K562 (cell line): ENCODE measurements at regions not wholly inside any gene's neighbourhood (a gene's known extent, or its start where the extent isn't known, plus 50 kb on each side); places are given as distances from the start of the nearest gene placed in this dataset.

Experiments used
- ATAC-seq: fragments of 200-7000 bp; cut with Tn5 transposase; 3 replicates; pipeline ENCODE4 v1.9.1; 2020; ENCODE audit warnings: moderate library complexity
- BruUV-seq: library from RNA; stranded (reverse); fragments of 400-500 nt; replicated peaks from 2 replicates; lab custom pipeline; 2021; lab: Mats Ljungman, UMichigan
- CTCF ChIA-PET: fragments of 300-600 bp; formaldehyde crosslinking; extraction: SDS; loops from one replicate; lab custom pipeline; 2021; ENCODE audit warnings: low intra/inter-chr PET ratio; lab: Yijun Ruan, JAX
- POLR2A ChIA-PET: fragments of 300-600, 350-650 bp; sonication (Branson Sonifier 250); formaldehyde crosslinking; extraction: SDS; loops from one replicate; lab custom pipeline; 2021; ENCODE audit warnings: antibody characterized with exemption, inconsistent platforms; lab: Yijun Ruan, JAX
- DNase-seq, 4 experiments: peaks; one replicate each; pipeline versions ENCODE4 v3.0.0 to v3.0.0-alpha.2; 2011 to 2018; ENCODE audit warnings: low spot score in 3 of 4, mixed read lengths in 3 of 4; ENCODE audit errors: extremely low read depth in 1 of 4
- FAIRE-seq: peaks from 2 replicates; lab custom pipeline; 2011; peaks lifted over from hg19 to GRCh38; lab: Jason Lieb, UNC
- H2AFZ ChIP-seq: 2 replicates; pipeline ENCODE4 v1.6.0; 2011; ENCODE audit warnings: low read depth, low read length, control low read depth, inconsistent platforms
- H3K27ac ChIP-seq: fragments of 200-600 bp; 3 replicates; pipeline ENCODE4 v1.8.0; 2011; ENCODE audit warnings: low read depth, mild to moderate bottlenecking, control low read depth, inconsistent platforms, low read length, moderate library complexity, mixed read lengths; ENCODE audit errors: extremely low read depth
- H3K27me3 ChIP-seq, 2 experiments: fragments of 300-600 bp in 1 of 2; 2 replicates in 1 of 2; 3 replicates in 1 of 2; pipeline versions ENCODE4 v1.6.0 to v1.8.0; 2011; ENCODE audit warnings: inconsistent platforms in 2 of 2, low read length in 2 of 2, mild to moderate bottlenecking in 1 of 2, mixed read lengths in 1 of 2, moderate library complexity in 1 of 2; ENCODE audit not compliant: control insufficient read depth in 2 of 2, insufficient read depth in 2 of 2
- H3K36me3 ChIP-seq: fragments of 300-600 bp; 3 replicates; pipeline ENCODE4 v1.8.0; 2011; ENCODE audit warnings: mild to moderate bottlenecking, low read length, inconsistent platforms; ENCODE audit not compliant: control insufficient read depth, insufficient read depth
- H3K4me1 ChIP-seq, 2 experiments: fragments of 200-600 bp in 1 of 2; replicated peaks in 1 of 2; 2 replicates in 1 of 2; 3 replicates in 1 of 2; pipeline versions ENCODE4 v1.5.1 to v1.8.0; 2011; ENCODE audit warnings: inconsistent platforms in 2 of 2, low read length in 2 of 2, mild to moderate bottlenecking in 1 of 2, mixed read lengths in 1 of 2, moderate library complexity in 1 of 2; ENCODE audit not compliant: control insufficient read depth in 2 of 2, insufficient read depth in 2 of 2
- H3K4me2 ChIP-seq: 2 replicates; pipeline ENCODE4 v1.6.1; 2011; ENCODE audit warnings: low read length, control low read depth, inconsistent platforms, mixed read lengths; ENCODE audit not compliant: insufficient read depth
- H3K4me3 ChIP-seq: fragments of 200-600 bp; sonication (generic), shearing (Covaris generic); 2 replicates; pipeline ENCODE4 v1.5.1; 2016; ENCODE audit warnings: control low read depth, inconsistent platforms
- H3K79me2 ChIP-seq: fragments of 200-600 bp; 3 replicates; pipeline ENCODE4 v1.8.0; 2011; ENCODE audit warnings: low read length, inconsistent platforms; ENCODE audit not compliant: control insufficient read depth, insufficient read depth
- H3K9ac ChIP-seq, 2 experiments: 2 replicates each; pipeline versions ENCODE4 v1.6.0 to v1.6.1; 2011; ENCODE audit warnings: low read depth in 2 of 2, low read length in 2 of 2, control low read depth in 1 of 2, inconsistent platforms in 1 of 2, mild to moderate bottlenecking in 1 of 2, mixed read lengths in 1 of 2; ENCODE audit not compliant: insufficient read depth in 1 of 2
- H3K9me1 ChIP-seq: one replicate; pipeline ENCODE4 v1.6.0; 2011; ENCODE audit warnings: inconsistent platforms, mild to moderate bottlenecking, low read length, moderate library complexity; ENCODE audit not compliant: control insufficient read depth, insufficient read depth
- H3K9me3 ChIP-seq: replicated peaks from 2 replicates; pipeline ENCODE4 v1.5.1; 2011; ENCODE audit warnings: low read depth, low read length, inconsistent platforms; ENCODE audit not compliant: control insufficient read depth, insufficient read depth
- H4K20me1 ChIP-seq: replicated peaks from 2 replicates; pipeline ENCODE4 v1.6.1; 2011; ENCODE audit warnings: low read length, inconsistent platforms, mixed read lengths; ENCODE audit not compliant: control insufficient read depth, insufficient read depth
- CXXC5 ChIP-seq: fragments of 250-450 bp; sonication (Bioruptor Pico); IDR thresholded peaks from 2 replicates; pipeline ENCODE4 v1.8.0; 2022; ENCODE audit warnings: inconsistent platforms, mild to moderate bottlenecking, moderate library complexity
- DIDO1 ChIP-seq: fragments of 450-650 bp; IDR thresholded peaks from 2 replicates; pipeline ENCODE4 v1.6.1; 2016; ENCODE audit warnings: low read depth, missing biosample characterization, missing genetic modification characterization
- KAT8 ChIP-seq: fragments of 450-650 bp; IDR thresholded peaks from 2 replicates; pipeline ENCODE4 v1.6.1; 2016; ENCODE audit warnings: low read depth, mild to moderate bottlenecking
- MEIS2 ChIP-seq: fragments of 450-650 bp; IDR thresholded peaks from 2 replicates; pipeline ENCODE4 v1.6.1; 2014; ENCODE audit warnings: mild to moderate bottlenecking; ENCODE audit not compliant: partially characterized antibody
- NBN ChIP-seq: fragments of 450-650 bp; IDR thresholded peaks from 2 replicates; pipeline ENCODE4 v1.6.1; 2016; ENCODE audit warnings: low read depth, mild to moderate bottlenecking
- NFIC ChIP-seq: fragments of 450-650 bp; IDR thresholded peaks from 2 replicates; pipeline ENCODE4 v1.6.1; 2017; ENCODE audit warnings: mild to moderate bottlenecking, inconsistent platforms
- RAD21 ChIP-seq, 2 experiments: fragments of 250-450 bp in 1 of 2; fragments of 450-650 bp in 1 of 2; sonication (Bioruptor Pico) in 1 of 2; formaldehyde crosslinking in 1 of 2; IDR thresholded peaks in 1 of 2; conservative IDR thresholded peaks in 1 of 2; 2 replicates each; pipeline versions ENCODE4 v1.4.0 to v1.8.0; 2020 to 2022; ENCODE audit warnings: mild to moderate bottlenecking in 2 of 2, moderate library complexity in 1 of 2
- RBM34 ChIP-seq: fragments of 200-400 bp; formaldehyde crosslinking; IDR thresholded peaks from 2 replicates; pipeline ENCODE4 v1.6.1; 2018; ENCODE audit warnings: low read length, borderline replicate concordance; ENCODE audit not compliant: insufficient read depth
- RFX7 ChIP-seq: fragments of 250-450 bp; sonication (Bioruptor Pico); IDR thresholded peaks from 2 replicates; pipeline ENCODE4 v1.5.1; 2021; ENCODE audit warnings: mild to moderate bottlenecking
- SIRT6 ChIP-seq: IDR thresholded peaks from one replicate; pipeline ENCODE4 v1.6.1; 2012; ENCODE audit warnings: low read depth, mild to moderate bottlenecking, control low read depth, inconsistent platforms, low read length, moderate library complexity
- SMAD3 ChIP-seq: fragments of 450-650 bp; formaldehyde crosslinking; conservative IDR thresholded peaks from 2 replicates; pipeline ENCODE4 v1.4.0; 2020; ENCODE audit warnings: mild to moderate bottlenecking
- SMARCA4 ChIP-seq: fragments of 450-650 bp; IDR thresholded peaks from 2 replicates; pipeline ENCODE4 v1.6.1; 2016
- ZNF121 ChIP-seq: sonication (generic); formaldehyde crosslinking; conservative IDR thresholded peaks from 2 replicates; pipeline ENCODE4 v1.8.0; 2022; ENCODE audit warnings: missing genetic modification reagents
- ZNF146 ChIP-seq: IDR thresholded peaks from one replicate; pipeline ENCODE4 v1.6.1; 2018; ENCODE audit warnings: missing compliant biosample characterization; ENCODE audit not compliant: unreplicated experiment
- ZNF551 ChIP-seq: fragments of 250-450 bp; sonication (Bioruptor Pico); IDR thresholded peaks from 2 replicates; pipeline ENCODE4 v1.5.0; 2021; ENCODE audit warnings: mild to moderate bottlenecking, moderate library complexity
- WGBS: fragments of 100-300 bp; shearing (Covaris generic); methylation state at CpG from one replicate; pipeline ENCODE4 v1.1.6; 2016; ENCODE audit warnings: low coverage, mixed read lengths; ENCODE audit not compliant: insufficient coverage; ENCODE audit errors: missing lambda C conversion rate; 5-methylcytosine and 5-hydroxymethylcytosine counted together
- in situ Hi-C: fragments of 300-500 bp; cut with MboI; formaldehyde crosslinking; loops from 4 replicates; pipeline ENCODE4 v1.15.0; 2018; ENCODE audit warnings: inconsistent platforms, mixed read lengths
- intact Hi-C: fragments of 100-400 bp; cut with micrococcal nuclease; formaldehyde crosslinking; loops from 2 replicates; pipeline ENCODE4 v1.14.2; 2022
- TF ChIP-seq, protein P1 (sequence below): fragments of 200-800 bp; sonication (Bioruptor generic); IDR thresholded peaks from 2 replicates; pipeline ENCODE4 v1.6.1; 2017; ENCODE audit warnings: missing genetic modification characterization, missing compliant biosample characterization
- TF ChIP-seq, protein P2 (sequence below): IDR thresholded peaks from 2 replicates; pipeline ENCODE4 v1.6.1; 2014; ENCODE audit warnings: antibody characterized with exemption
- TF ChIP-seq, protein P3 (sequence below): fragments of 450-650 bp; IDR thresholded peaks from 2 replicates; pipeline ENCODE4 v1.6.1; 2018; ENCODE audit not compliant: partially characterized antibody

DNA sequence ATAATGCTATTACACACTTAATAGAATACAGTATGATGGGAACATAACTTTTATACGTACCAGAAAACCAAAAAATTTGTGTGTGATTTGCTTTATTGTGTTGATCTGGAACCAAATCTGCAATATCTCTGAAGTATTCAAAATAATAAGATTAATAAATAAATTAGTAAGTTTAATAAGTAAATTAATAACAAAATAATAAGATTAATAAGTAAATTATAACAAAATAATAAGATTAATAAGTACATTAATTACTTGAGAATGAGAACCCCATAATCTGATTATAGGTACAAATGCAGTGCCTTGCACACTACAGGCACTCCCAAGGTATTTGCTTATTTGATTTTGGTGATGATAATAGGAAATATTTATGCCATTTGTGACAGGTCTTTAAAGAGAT, 267.4 kb downstream of the ZNF326 start (continued):
- TF ChIP-seq ZNF146 (CRISPR knock-in tag) (no peak), ZNF551 (CRISPR knock-in tag) (no peak), RFX7 (CRISPR knock-in tag) (no peak), RAD21 (CRISPR knock-in tag; conservative IDR thresholded peaks at IDR 0.05 in 1 of 2, IDR thresholded peaks at IDR 0.05 in 1 of 2) (no peak), MEIS2 (no peak), ZNF121 (no peak)
- TF ChIP-seq, protein P1, sequence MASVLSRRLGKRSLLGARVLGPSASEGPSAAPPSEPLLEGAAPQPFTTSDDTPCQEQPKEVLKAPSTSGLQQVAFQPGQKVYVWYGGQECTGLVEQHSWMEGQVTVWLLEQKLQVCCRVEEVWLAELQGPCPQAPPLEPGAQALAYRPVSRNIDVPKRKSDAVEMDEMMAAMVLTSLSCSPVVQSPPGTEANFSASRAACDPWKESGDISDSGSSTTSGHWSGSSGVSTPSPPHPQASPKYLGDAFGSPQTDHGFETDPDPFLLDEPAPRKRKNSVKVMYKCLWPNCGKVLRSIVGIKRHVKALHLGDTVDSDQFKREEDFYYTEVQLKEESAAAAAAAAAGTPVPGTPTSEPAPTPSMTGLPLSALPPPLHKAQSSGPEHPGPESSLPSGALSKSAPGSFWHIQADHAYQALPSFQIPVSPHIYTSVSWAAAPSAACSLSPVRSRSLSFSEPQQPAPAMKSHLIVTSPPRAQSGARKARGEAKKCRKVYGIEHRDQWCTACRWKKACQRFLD (CRISPR knock-in tag), result no peak

DNA sequence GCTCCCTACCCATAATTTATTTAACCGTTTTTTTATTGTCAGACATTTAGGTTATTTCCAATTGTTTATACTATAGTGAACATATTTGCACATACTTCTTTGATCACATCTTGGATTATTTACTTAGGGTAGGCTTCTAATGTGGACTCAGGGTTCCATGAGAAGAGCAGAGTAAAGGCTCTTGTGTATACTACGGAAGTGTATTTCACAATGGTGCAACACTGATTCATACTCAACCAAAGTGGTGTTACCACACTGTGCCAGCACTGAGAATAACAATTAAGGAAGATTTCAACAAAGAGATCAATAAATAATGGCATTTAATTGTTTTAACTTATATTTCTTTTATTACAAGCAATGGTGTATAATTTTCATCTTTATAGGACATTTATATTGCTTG, 251.2 kb downstream of the ZNF326 start:
- WGBS, result 0% methylated on average over 2 of the region's 2 CpGs
- H2AFZ ChIP-seq, result no peak overlapping the region
- TF ChIP-seq CXXC5 (CRISPR knock-in tag) (no peak), SMAD3 (CRISPR knock-in tag) (no peak), SMARCA4 (no peak), KAT8 (no peak), DIDO1 (tag) (no peak), NFIC (no peak), SIRT6 (no peak), RBM34 (no peak), NBN (no peak)
- TF ChIP-seq, protein P2, sequence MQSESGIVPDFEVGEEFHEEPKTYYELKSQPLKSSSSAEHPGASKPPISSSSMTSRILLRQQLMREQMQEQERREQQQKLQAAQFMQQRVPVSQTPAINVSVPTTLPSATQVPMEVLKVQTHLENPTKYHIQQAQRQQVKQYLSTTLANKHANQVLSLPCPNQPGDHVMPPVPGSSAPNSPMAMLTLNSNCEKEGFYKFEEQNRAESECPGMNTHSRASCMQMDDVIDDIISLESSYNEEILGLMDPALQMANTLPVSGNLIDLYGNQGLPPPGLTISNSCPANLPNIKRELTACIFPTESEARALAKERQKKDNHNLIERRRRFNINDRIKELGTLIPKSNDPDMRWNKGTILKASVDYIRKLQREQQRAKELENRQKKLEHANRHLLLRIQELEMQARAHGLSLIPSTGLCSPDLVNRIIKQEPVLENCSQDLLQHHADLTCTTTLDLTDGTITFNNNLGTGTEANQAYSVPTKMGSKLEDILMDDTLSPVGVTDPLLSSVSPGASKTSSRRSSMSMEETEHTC, result no peak
- TF ChIP-seq, protein P3, sequence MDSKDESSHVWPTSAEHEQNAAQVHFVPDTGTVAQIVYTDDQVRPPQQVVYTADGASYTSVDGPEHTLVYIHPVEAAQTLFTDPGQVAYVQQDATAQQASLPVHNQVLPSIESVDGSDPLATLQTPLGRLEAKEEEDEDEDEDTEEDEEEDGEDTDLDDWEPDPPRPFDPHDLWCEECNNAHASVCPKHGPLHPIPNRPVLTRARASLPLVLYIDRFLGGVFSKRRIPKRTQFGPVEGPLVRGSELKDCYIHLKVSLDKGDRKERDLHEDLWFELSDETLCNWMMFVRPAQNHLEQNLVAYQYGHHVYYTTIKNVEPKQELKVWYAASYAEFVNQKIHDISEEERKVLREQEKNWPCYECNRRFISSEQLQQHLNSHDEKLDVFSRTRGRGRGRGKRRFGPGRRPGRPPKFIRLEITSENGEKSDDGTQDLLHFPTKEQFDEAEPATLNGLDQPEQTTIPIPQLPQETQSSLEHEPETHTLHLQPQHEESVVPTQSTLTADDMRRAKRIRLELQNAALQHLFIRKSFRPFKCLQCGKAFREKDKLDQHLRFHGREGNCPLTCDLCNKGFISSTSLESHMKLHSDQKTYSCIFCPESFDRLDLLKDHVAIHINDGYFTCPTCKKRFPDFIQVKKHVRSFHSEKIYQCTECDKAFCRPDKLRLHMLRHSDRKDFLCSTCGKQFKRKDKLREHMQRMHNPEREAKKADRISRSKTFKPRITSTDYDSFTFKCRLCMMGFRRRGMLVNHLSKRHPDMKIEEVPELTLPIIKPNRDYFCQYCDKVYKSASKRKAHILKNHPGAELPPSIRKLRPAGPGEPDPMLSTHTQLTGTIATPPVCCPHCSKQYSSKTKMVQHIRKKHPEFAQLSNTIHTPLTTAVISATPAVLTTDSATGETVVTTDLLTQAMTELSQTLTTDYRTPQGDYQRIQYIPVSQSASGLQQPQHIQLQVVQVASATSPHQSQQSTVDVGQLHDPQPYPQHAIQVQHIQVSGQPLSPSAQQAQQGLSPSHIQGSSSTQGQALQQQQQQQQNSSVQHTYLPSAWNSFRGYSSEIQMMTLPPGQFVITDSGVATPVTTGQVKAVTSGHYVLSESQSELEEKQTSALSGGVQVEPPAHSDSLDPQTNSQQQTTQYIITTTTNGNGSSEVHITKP, result no peak

More for the DNA sequence above, 251.2 kb downstream of the ZNF326 start:
- Histone ChIP-seq H4K20me1 (no peaks in the 10 kb centered on the region), H3K27me3 (no peaks in the 10 kb centered on the region), H3K36me3 (no peaks in the 10 kb centered on the region), H3K9ac (no peak overlapping the region), H3K4me2 (no peak overlapping the region), H3K4me3 (no peak overlapping the region), H3K9me3 (no peaks in the 10 kb centered on the region), H3K79me2 (no peaks in the 10 kb centered on the region), H3K4me1 (no peaks in the 10 kb centered on the region), H3K9me1 (no peaks in the 10 kb centered on the region), H3K27ac (no peak overlapping the region)
- FAIRE-seq (no peak), DNase-seq (no peak), ATAC-seq (no peak)
- intact Hi-C loops, result no loop called here
- CTCF ChIA-PET, result no interaction called here
- in situ Hi-C loops, result no loop called here
- BruUV-seq, result no TSS peak
- POLR2A ChIA-PET, result no interaction called here
